AG04450 (cell line): ENCODE measurements at regions not wholly inside any gene's neighbourhood (a gene's known extent, or its start where the extent isn't known, plus 50 kb on each side); places are given as distances from the start of the nearest gene placed in this dataset.

Source experiments
- CTCF ChIA-PET: fragments of 300-600, 350-600 bp; formaldehyde crosslinking; extraction: SDS; loops from one replicate; lab custom pipeline; 2022; ENCODE audit warnings: antibody characterized with exemption, inconsistent platforms; lab: Charles Lee
- POLR2A ChIA-PET: fragments of 350-600 bp; formaldehyde crosslinking; extraction: SDS; loops from one replicate; lab custom pipeline; 2021; ENCODE audit warnings: antibody characterized with exemption, inconsistent platforms; lab: Yijun Ruan, JAX
- DNase-seq: peaks from one replicate; pipeline ENCODE4 v3.0.0-alpha.2; 2011; ENCODE audit warnings: low read depth, low spot score
- H3K27ac ChIP-seq: one replicate; pipeline ENCODE4 v1.5.1; 2012; ENCODE audit warnings: low read depth, low read length, control low read depth
- H3K27me3 ChIP-seq: one replicate; pipeline ENCODE4 v1.6.0; 2012; ENCODE audit warnings: low read length; ENCODE audit not compliant: control insufficient read depth, insufficient read depth
- H3K4me3 ChIP-seq: 2 replicates; pipeline ENCODE4 v1.5.1; 2011; ENCODE audit warnings: mild to moderate bottlenecking, low read depth, low read length, control low read depth
- H3K9me3 ChIP-seq: 2 replicates; pipeline ENCODE4 v1.5.1; 2012; ENCODE audit warnings: low read length; ENCODE audit not compliant: control insufficient read depth, insufficient read depth
- CTCF ChIP-seq: IDR thresholded peaks from 2 replicates; pipeline ENCODE4 v1.5.1; 2011; ENCODE audit warnings: low read depth, low read length, control low read depth, inconsistent platforms

- no peak overlapping the region for H3K27ac ChIP-seq
- H3K4me3 ChIP-seq = no peak overlapping the region
- H3K9me3 ChIP-seq = no peaks in the 10 kb centered on the region
- CTCF ChIA-PET = interaction anchor here (1.3 kb wide), 1 partner anchor 30 kb away, joined by 8 read pairs; no protein-coding TSS in a partner anchor
- no peak for TF ChIP-seq CTCF
- POLR2A ChIA-PET = no interaction called here
- no peak for DNase-seq
- peaks cover 3% of the 10 kb centered on the region for H3K27me3 ChIP-seq
Measured at GRCh38 chr6:40924839-40925238, 114.2 kb downstream of the UNC5CL start.

- Histone ChIP-seq H3K9me3 (no peaks in the 10 kb centered on the region), H3K27ac (no peak overlapping the region), H3K27me3 (peaks cover 3% of the 10 kb centered on the region), H3K4me3 (no peak overlapping the region)
- no peak for DNase-seq
- TF ChIP-seq CTCF = no peak
- CTCF ChIA-PET = interaction anchor here (1.3 kb wide), 1 partner anchor 29 kb away, joined by 8 read pairs; no protein-coding TSS in a partner anchor
- POLR2A ChIA-PET = no interaction called here
Measured at GRCh38 chr6:40923880-40924279, 115.1 kb downstream of the UNC5CL start.

DNA sequence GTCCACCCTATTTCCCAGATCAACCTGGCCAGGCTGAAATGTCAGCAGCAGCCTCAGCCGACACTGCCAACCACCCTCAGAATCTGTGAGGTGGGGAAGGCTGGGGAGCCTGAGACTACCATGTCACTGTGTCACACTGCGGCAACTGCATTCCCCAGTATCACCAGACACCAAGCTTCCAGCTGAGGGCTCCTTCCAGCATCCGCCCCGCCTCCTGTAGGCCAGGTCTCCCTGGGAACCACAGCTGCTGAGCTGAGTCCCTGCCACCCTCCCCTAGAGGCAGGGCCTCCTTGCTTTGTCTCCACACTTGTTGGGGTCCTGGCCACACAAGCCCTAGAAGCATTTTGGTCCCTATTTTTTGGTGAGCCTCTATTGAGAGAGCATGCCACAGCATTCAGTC, 115.7 kb downstream of the UNC5CL start:
- Histone ChIP-seq H3K27me3 (peaks cover 3% of the 10 kb centered on the region), H3K9me3 (no peaks in the 10 kb centered on the region), H3K4me3 (no peak overlapping the region), H3K27ac (no peak overlapping the region)
- CTCF ChIA-PET = interaction anchor here (1.3 kb wide), 1 partner anchor 29 kb away, joined by 8 read pairs; no protein-coding TSS in a partner anchor
- DNase-seq = no peak
- POLR2A ChIA-PET = no interaction called here
- no peak for TF ChIP-seq CTCF

DNA sequence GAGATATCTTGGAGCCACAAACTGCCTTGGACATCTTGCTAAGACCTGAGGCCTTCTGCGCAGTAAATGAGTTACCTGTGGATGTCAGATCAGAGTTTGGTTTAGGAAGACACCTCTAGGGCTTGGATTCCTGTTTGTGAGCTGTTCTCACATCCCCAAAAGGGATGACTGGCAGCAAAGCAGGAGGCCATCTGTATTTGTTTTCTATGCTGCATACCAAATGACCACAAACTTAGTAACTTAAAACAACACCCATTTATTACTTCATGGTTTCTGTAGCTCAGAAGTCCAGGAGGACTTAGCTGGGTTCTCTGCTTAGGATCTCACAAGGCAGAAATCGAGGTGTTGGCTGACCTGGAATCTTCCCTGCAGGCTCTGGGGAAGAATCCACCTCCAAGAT, 116.7 kb downstream of the UNC5CL start:
- ChIA-PET POLR2A (interaction anchor here (0.6 kb wide), 1 partner anchor 20 kb away, joined by 4 read pairs; no protein-coding TSS in a partner anchor), CTCF (interaction anchor here (2.1 kb wide), 1 partner anchor 28 kb away, joined by 6 read pairs; no protein-coding TSS in a partner anchor)
- H3K27ac ChIP-seq = no peak overlapping the region
- H3K27me3 ChIP-seq = peaks cover 3% of the 10 kb centered on the region
- H3K4me3 ChIP-seq = no peak overlapping the region
- no peak for TF ChIP-seq CTCF
- DNase-seq = no peak
- H3K9me3 ChIP-seq = no peaks in the 10 kb centered on the region

- no peak for DNase-seq
- CTCF ChIA-PET = interaction anchor here (0.6 to 2.5 kb wide), 3 partner anchors 14 to 24 kb away, joined by 5 to 8 read pairs (median 5); no protein-coding TSS in a partner anchor
- no peak overlapping the region for H3K4me3 ChIP-seq
- POLR2A ChIA-PET = no interaction called here
- no peaks in the 10 kb centered on the region for H3K9me3 ChIP-seq
- no peak overlapping the region for H3K27ac ChIP-seq
- TF ChIP-seq CTCF = no peak
- peaks cover 3% of the 10 kb centered on the region for H3K27me3 ChIP-seq
Measured at GRCh38 chr6:40918040-40918651, 120.9 kb downstream of the UNC5CL start.
